Astrocyte (in vitro differentiated cells and primary cell): ENCODE measurements at regions not wholly inside any gene's neighbourhood (a gene's known extent, or its start where the extent isn't known, plus 50 kb on each side); places are given as distances from the start of the nearest gene placed in this dataset.

Source experiments
- DNase-seq: peaks from one replicate; pipeline ENCODE4 v3.0.0-alpha.2; 2010; ENCODE audit warnings: low read depth
- FAIRE-seq: peaks from 2 replicates; lab custom pipeline; 2011; peaks lifted over from hg19 to GRCh38; lab: Jason Lieb, UNC
- H2AFZ ChIP-seq: 2 replicates; pipeline ENCODE4 v1.6.0; 2012; ENCODE audit warnings: low read depth, low read length, inconsistent platforms
- H3K27ac ChIP-seq: 2 replicates; pipeline ENCODE4 v1.5.1; 2011; ENCODE audit warnings: low read depth, low read length, inconsistent platforms
- H3K27me3 ChIP-seq: 2 replicates; pipeline ENCODE4 v1.6.0; 2011; ENCODE audit warnings: low read length, inconsistent platforms; ENCODE audit not compliant: insufficient read depth
- H3K36me3 ChIP-seq: 2 replicates; pipeline ENCODE4 v1.5.1; 2011; ENCODE audit warnings: low read length, inconsistent platforms; ENCODE audit not compliant: insufficient read depth
- H3K4me1 ChIP-seq: 2 replicates; pipeline ENCODE4 v1.5.1; 2011; ENCODE audit warnings: low read length, inconsistent platforms; ENCODE audit not compliant: insufficient read depth
- H3K4me2 ChIP-seq: 2 replicates; pipeline ENCODE4 v1.6.0; 2012; ENCODE audit warnings: low read length, inconsistent platforms
- H3K4me3 ChIP-seq: 2 replicates; pipeline ENCODE4 v1.5.1; 2011; ENCODE audit warnings: low read depth, mild to moderate bottlenecking, low read length, inconsistent platforms; ENCODE audit not compliant: insufficient read depth
- H3K79me2 ChIP-seq: 2 replicates; pipeline ENCODE4 v1.6.0; 2012; ENCODE audit warnings: mild to moderate bottlenecking, low read length, inconsistent platforms; ENCODE audit not compliant: insufficient read depth
- H3K9ac ChIP-seq: 2 replicates; pipeline ENCODE4 v1.6.0; 2012; ENCODE audit warnings: mild to moderate bottlenecking, low read length, inconsistent platforms
- H3K9me3 ChIP-seq: 2 replicates; pipeline ENCODE4 v1.5.1; 2012; ENCODE audit warnings: low read depth, mild to moderate bottlenecking, low read length, inconsistent platforms; ENCODE audit not compliant: insufficient read depth
- H4K20me1 ChIP-seq: 2 replicates; pipeline ENCODE4 v1.6.0; 2012; ENCODE audit warnings: low read length, inconsistent platforms; ENCODE audit not compliant: insufficient read depth
- H3K27ac Mint-ChIP-seq: one replicate; pipeline ENCODE4 v1.8.0; 2021; ENCODE audit warnings: mild to moderate bottlenecking, mixed read lengths; ENCODE audit not compliant: unreplicated experiment
- H3K27me3 Mint-ChIP-seq: one replicate; pipeline ENCODE4 v1.8.0; 2021; ENCODE audit warnings: low read depth, mixed read lengths; ENCODE audit not compliant: unreplicated experiment
- H3K36me3 Mint-ChIP-seq: one replicate; pipeline ENCODE4 v1.8.0; 2021; ENCODE audit warnings: low read depth, mixed read lengths; ENCODE audit not compliant: unreplicated experiment
- H3K4me1 Mint-ChIP-seq: one replicate; pipeline ENCODE4 v1.8.0; 2021; ENCODE audit warnings: low read depth, mixed read lengths; ENCODE audit not compliant: unreplicated experiment
- H3K4me3 Mint-ChIP-seq: one replicate; pipeline ENCODE4 v1.8.0; 2021; ENCODE audit warnings: mild to moderate bottlenecking, moderate library complexity, mixed read lengths; ENCODE audit not compliant: unreplicated experiment
- H3K9me3 Mint-ChIP-seq: one replicate; pipeline ENCODE4 v1.8.0; 2021; ENCODE audit warnings: mild to moderate bottlenecking, mixed read lengths; ENCODE audit not compliant: unreplicated experiment
- CTCF ChIP-seq: IDR thresholded peaks from 2 replicates; pipeline ENCODE4 v1.5.1; 2011; ENCODE audit warnings: low read depth, mild to moderate bottlenecking, inconsistent platforms, low read length, moderate library complexity; ENCODE audit not compliant: insufficient read depth
- EZH2 ChIP-seq: IDR thresholded peaks from 2 replicates; pipeline ENCODE4 v1.6.1; 2012; ENCODE audit warnings: mild to moderate bottlenecking, low read length, inconsistent platforms; ENCODE audit not compliant: insufficient read depth

GRCh38 chr4:31701256-31701655 is 981.1 kb downstream of the PCDH7 start:
- TF ChIP-seq CTCF: no peak
- no peak for TF ChIP-seq EZH2
- Histone ChIP-seq H3K79me2 (no peaks in the 10 kb centered on the region), H4K20me1 (no peaks in the 10 kb centered on the region), H3K4me1 (no peaks in the 10 kb centered on the region), H2AFZ (no peak overlapping the region), H3K27me3 (no peaks in the 10 kb centered on the region), H3K4me3 (no peak overlapping the region), H3K9me3 (no peaks in the 10 kb centered on the region), H3K27ac (no peak overlapping the region), H3K9ac (no peak overlapping the region), H3K36me3 (no peaks in the 10 kb centered on the region), H3K4me2 (no peak overlapping the region)
- FAIRE-seq: no peak
- H3K27ac Mint-ChIP-seq: no peak overlapping the region
- H3K4me1 Mint-ChIP-seq: no peaks in the 10 kb centered on the region
- DNase-seq: no peak
- no peak overlapping the region for H3K4me3 Mint-ChIP-seq
- no peaks in the 10 kb centered on the region for H3K27me3 Mint-ChIP-seq
- H3K36me3 Mint-ChIP-seq: no peaks in the 10 kb centered on the region
- peaks cover 1% of the 10 kb centered on the region for H3K9me3 Mint-ChIP-seq

- Histone ChIP-seq H3K27me3 (no peaks in the 10 kb centered on the region), H3K79me2 (no peaks in the 10 kb centered on the region), H4K20me1 (no peaks in the 10 kb centered on the region), H3K36me3 (no peaks in the 10 kb centered on the region), H3K27ac (no peak overlapping the region), H2AFZ (no peak overlapping the region), H3K4me2 (no peak overlapping the region), H3K4me3 (no peak overlapping the region), H3K9ac (no peak overlapping the region), H3K4me1 (no peaks in the 10 kb centered on the region), H3K9me3 (no peaks in the 10 kb centered on the region)
- Mint-ChIP-seq H3K4me3 (no peak overlapping the region), H3K4me1 (no peaks in the 10 kb centered on the region), H3K27me3 (no peaks in the 10 kb centered on the region), H3K9me3 (peaks cover 1% of the 10 kb centered on the region), H3K36me3 (no peaks in the 10 kb centered on the region), H3K27ac (no peak overlapping the region)
- TF ChIP-seq EZH2 (no peak), CTCF (no peak)
- DNase-seq (no peak), FAIRE-seq (no peak)
These were observed 982.2 kb downstream of the PCDH7 start for GRCh38 chr4:31702326-31702725.

- Histone ChIP-seq H3K36me3 (no peaks in the 10 kb centered on the region), H3K27ac (no peak overlapping the region), H3K4me2 (no peak overlapping the region), H3K79me2 (no peaks in the 10 kb centered on the region), H3K4me3 (no peak overlapping the region), H3K9ac (no peak overlapping the region), H4K20me1 (no peaks in the 10 kb centered on the region), H3K4me1 (no peaks in the 10 kb centered on the region), H3K27me3 (no peaks in the 10 kb centered on the region), H2AFZ (no peak overlapping the region), H3K9me3 (no peaks in the 10 kb centered on the region)
- Mint-ChIP-seq H3K27me3 (no peaks in the 10 kb centered on the region), H3K4me3 (no peak overlapping the region), H3K27ac (no peak overlapping the region), H3K4me1 (no peaks in the 10 kb centered on the region), H3K36me3 (no peaks in the 10 kb centered on the region), H3K9me3 (no peaks in the 10 kb centered on the region)
- FAIRE-seq: no peak
- no peak for DNase-seq
- TF ChIP-seq EZH2 (no peak), CTCF (no peak)
These were observed 994.1 kb downstream of the PCDH7 start for GRCh38 chr4:31714238-31714637.
